ENCODE measurements at regions not wholly inside any gene's neighbourhood (a gene's known extent, or its start where the extent isn't known, plus 50 kb on each side); places are given as distances from the start of the nearest gene placed in this dataset.

GRCh38 chr2:143906850-143907249 is 613.1 kb downstream of the ZEB2 start:
- ATAC-seq (ENCODE audit: low FRiP score in 2 of 2) (no peak), DNase-seq (no peak)
- 93 to 95% methylated on average over 4 of the region's 4 CpGs for WGBS, 2 donors
- H3K4me3 ChIP-seq, result no peak overlapping the region
- H3K27ac ChIP-seq, result no peak overlapping the region
- TF ChIP-seq CTCF (IDR thresholded peaks at IDR 0.05) (no peak), POLR2A (IDR thresholded peaks at IDR 0.05) (no peak), EP300 (IDR thresholded peaks at IDR 0.05) (no peak), POLR2AphosphoS5 (IDR thresholded peaks at IDR 0.05) (no peak)
- H3K4me1 ChIP-seq, result no peaks in the 10 kb centered on the region
- H3K27me3 ChIP-seq, result no peaks in the 10 kb centered on the region
- H3K9me3 ChIP-seq, result no peaks in the 10 kb centered on the region
- no peaks in the 10 kb centered on the region for H3K36me3 ChIP-seq

- no peak for ATAC-seq (ENCODE audit: low FRiP score in 2 of 2)
- Histone ChIP-seq H3K36me3 (no peaks in the 10 kb centered on the region), H3K4me3 (no peak overlapping the region), H3K9me3 (no peaks in the 10 kb centered on the region), H3K27me3 (no peaks in the 10 kb centered on the region), H3K27ac (no peak overlapping the region), H3K4me1 (no peaks in the 10 kb centered on the region)
- TF ChIP-seq CTCF (IDR thresholded peaks at IDR 0.05) (no peak), POLR2A (IDR thresholded peaks at IDR 0.05) (no peak), EP300 (IDR thresholded peaks at IDR 0.05) (no peak), POLR2AphosphoS5 (IDR thresholded peaks at IDR 0.05) (no peak)
- 88 to 90% methylated on average over 4 of the region's 4 CpGs for WGBS, 2 donors
- no peak for DNase-seq
Measured at GRCh38 chr2:143905587-143905986, 614.3 kb downstream of the ZEB2 start.

GRCh38 chr2:143903172-143903856 is 616.6 kb downstream of the ZEB2 start:
- Histone ChIP-seq H3K4me3 (no peak overlapping the region), H3K4me1 (no peaks in the 10 kb centered on the region), H3K9me3 (no peaks in the 10 kb centered on the region), H3K36me3 (no peaks in the 10 kb centered on the region), H3K27me3 (no peaks in the 10 kb centered on the region), H3K27ac (no peak overlapping the region)
- 58 to 71% methylated on average over 5 of the region's 5 CpGs for WGBS, 2 donors
- no peak for DNase-seq
- ATAC-seq (ENCODE audit: low FRiP score in 2 of 2), result peak in 1 of 2 donors; percentile 45
- no peak for TF ChIP-seq POLR2AphosphoS5 (IDR thresholded peaks at IDR 0.05)
- TF ChIP-seq POLR2A (IDR thresholded peaks at IDR 0.05), result no peak
- no peak for TF ChIP-seq EP300 (IDR thresholded peaks at IDR 0.05)
- no peak for TF ChIP-seq CTCF (IDR thresholded peaks at IDR 0.05)

- Histone ChIP-seq H3K4me1 (no peaks in the 10 kb centered on the region), H3K36me3 (no peaks in the 10 kb centered on the region), H3K9me3 (no peaks in the 10 kb centered on the region), H3K27me3 (no peaks in the 10 kb centered on the region), H3K4me3 (no peak overlapping the region), H3K27ac (no peak overlapping the region)
- no peak for DNase-seq
- ATAC-seq (ENCODE audit: low FRiP score in 2 of 2), result peak in 1 of 2 donors; percentile 59
- TF ChIP-seq POLR2A (IDR thresholded peaks at IDR 0.05) (no peak), EP300 (IDR thresholded peaks at IDR 0.05) (no peak), POLR2AphosphoS5 (IDR thresholded peaks at IDR 0.05) (no peak), CTCF (IDR thresholded peaks at IDR 0.05) (no peak)
- 78 to 80% methylated on average over 4 of the region's 4 CpGs for WGBS, 2 donors
Measured at GRCh38 chr2:143901185-143901842, 618.6 kb downstream of the ZEB2 start.

GRCh38 chr2:143899987-143900386 is 619.9 kb downstream of the ZEB2 start:
- 65 to 85% methylated on average over 4 of the region's 4 CpGs for WGBS, 2 donors
- no peak for ATAC-seq (ENCODE audit: low FRiP score in 2 of 2)
- TF ChIP-seq CTCF (IDR thresholded peaks at IDR 0.05), result no peak
- TF ChIP-seq POLR2AphosphoS5 (IDR thresholded peaks at IDR 0.05), result no peak
- no peak for TF ChIP-seq POLR2A (IDR thresholded peaks at IDR 0.05)
- no peak for TF ChIP-seq EP300 (IDR thresholded peaks at IDR 0.05)

More at GRCh38 chr2:143899987-143900386, 619.9 kb downstream of the ZEB2 start:
- Histone ChIP-seq H3K36me3 (no peaks in the 10 kb centered on the region), H3K9me3 (no peaks in the 10 kb centered on the region), H3K4me3 (no peak overlapping the region), H3K27ac (no peak overlapping the region), H3K27me3 (no peaks in the 10 kb centered on the region), H3K4me1 (no peaks in the 10 kb centered on the region)
- no peak for DNase-seq

All from upper lobe of left lung (tissue), 6 donors.